Forelimb muscle (tissue), 1 donor: ENCODE measurements at regions not wholly inside any gene's neighbourhood (a gene's known extent, or its start where the extent isn't known, plus 50 kb on each side); places are given as distances from the start of the nearest gene placed in this dataset.

Experiments used
- DNase-seq: peaks from one replicate; pipeline ENCODE4 v3.0.0-alpha.2; 2013; ENCODE audit warnings: low read depth

- no peak for DNase-seq
These were observed 100.1 kb downstream of the MYCN start for GRCh38 chr2:16040271-16041010.

- no peak for DNase-seq
These were observed 99.5 kb downstream of the MYCN start for GRCh38 chr2:16039823-16040222.

- DNase-seq: no peak
These were observed 98.7 kb downstream of the MYCN start for GRCh38 chr2:16039055-16039454.

GRCh38 chr2:16038621-16039020 is 98.3 kb downstream of the MYCN start:
- DNase-seq: no peak

- no peak for DNase-seq
These were observed 97.6 kb downstream of the MYCN start for GRCh38 chr2:16037808-16038457.

- DNase-seq: no peak
These were observed 96.6 kb downstream of the MYCN start for GRCh38 chr2:16036951-16037350.

- no peak for DNase-seq
These were observed 95.7 kb downstream of the MYCN start for GRCh38 chr2:16035747-16036745.

GRCh38 chr2:16034975-16035746 is 94.8 kb downstream of the MYCN start:
- DNase-seq: no peak

GRCh38 chr2:16034151-16034974 is 94.0 kb downstream of the MYCN start:
- no peak for DNase-seq

- no peak for DNase-seq
These were observed 92.6 kb downstream of the MYCN start for GRCh38 chr2:16033032-16033293.

GRCh38 chr2:16032282-16033031 is 92.1 kb downstream of the MYCN start:
- DNase-seq: no peak

- no peak for DNase-seq
These were observed 91.5 kb downstream of the MYCN start for GRCh38 chr2:16031848-16032159.

GRCh38 chr2:16031058-16031847 is 90.9 kb downstream of the MYCN start:
- no peak for DNase-seq

GRCh38 chr2:16030206-16031057 is 90.1 kb downstream of the MYCN start:
- no peak for DNase-seq

GRCh38 chr2:16028644-16029043 is 88.3 kb downstream of the MYCN start:
- DNase-seq: no peak

GRCh38 chr2:16026816-16027501 is 86.6 kb downstream of the MYCN start:
- no peak for DNase-seq

GRCh38 chr2:16025876-16026640 is 85.7 kb downstream of the MYCN start:
- no peak for DNase-seq
